GM21786 (cell line): ENCODE measurements at regions not wholly inside any gene's neighbourhood (a gene's known extent, or its start where the extent isn't known, plus 50 kb on each side); places are given as distances from the start of the nearest gene placed in this dataset.
"Not testable (repeated sequence)": the region's sequence is repeated elsewhere in the genome, so short reads cannot be mapped to it uniquely, and the experiment has no call there.

Experiments
- ATAC-seq: cut with Tn5 transposase; IDR thresholded peaks from one replicate; pipeline ENCODE4 v1.9.1; 2021; ENCODE audit not compliant: unreplicated experiment

GRCh38 chr12:30364822-30365221, 330.8 kb downstream of the IPO8 start:
- ATAC-seq = no peak

GRCh38 chr12:30361145-30361544, 334.5 kb downstream of the IPO8 start:
- no peak for ATAC-seq

- no peak for ATAC-seq
These were observed 337.0 kb downstream of the IPO8 start for GRCh38 chr12:30358671-30359070.

- ATAC-seq = no peak
These were observed 337.7 kb downstream of the IPO8 start for GRCh38 chr12:30357766-30358490.

GRCh38 chr12:30345744-30346471, 349.8 kb downstream of the IPO8 start:
- ATAC-seq = no peak

GRCh38 chr12:30330565-30330964, 365.1 kb downstream of the IPO8 start:
- no peak for ATAC-seq

- ATAC-seq = no peak
These were observed 366.4 kb downstream of the IPO8 start for GRCh38 chr12:30329281-30329680.

- no peak for ATAC-seq
These were observed 372.7 kb downstream of the IPO8 start for GRCh38 chr12:30323008-30323407.

GRCh38 chr12:30320561-30320960, 375.1 kb downstream of the IPO8 start:
- no peak for ATAC-seq

GRCh38 chr12:30314506-30315100, 381.1 kb downstream of the IPO8 start:
- ATAC-seq = no peak

- no peak for ATAC-seq
These were observed 387.5 kb downstream of the IPO8 start for GRCh38 chr12:30308010-30308717.

GRCh38 chr12:30304528-30304927, 391.1 kb downstream of the IPO8 start:
- ATAC-seq = no peak

- no peak for ATAC-seq
These were observed 394.4 kb downstream of the IPO8 start for GRCh38 chr12:30301291-30301690.

- ATAC-seq = no peak
These were observed 399.2 kb downstream of the IPO8 start for GRCh38 chr12:30296486-30296885.

GRCh38 chr12:30286345-30286926, 409.2 kb downstream of the IPO8 start:
- no peak for ATAC-seq

GRCh38 chr12:30278401-30278800, 417.3 kb downstream of the IPO8 start:
- ATAC-seq = no peak

GRCh38 chr12:30272515-30272914, 423.2 kb downstream of the IPO8 start:
- not testable (repeated sequence) for ATAC-seq

- no peak for ATAC-seq
These were observed 426.2 kb downstream of the IPO8 start for GRCh38 chr12:30269496-30269895.

GRCh38 chr12:30268041-30268440, 427.6 kb downstream of the IPO8 start:
- ATAC-seq = no peak

- no peak for ATAC-seq
These were observed 432.2 kb downstream of the IPO8 start for GRCh38 chr12:30263434-30263833.

- ATAC-seq = no peak
These were observed 438.1 kb downstream of the IPO8 start for GRCh38 chr12:30257618-30258017.
